GDM1 (cell line): ENCODE measurements at regions not wholly inside any gene's neighbourhood (a gene's known extent, or its start where the extent isn't known, plus 50 kb on each side); places are given as distances from the start of the nearest gene placed in this dataset.
A peak's percentile ranks its signal among the peaks of the same experiment; 100 is the strongest.

Source experiments
- DNase-seq: peaks from one replicate; lab custom pipeline; 2025; lab: John Stamatoyannopoulos, UW

- DNase-seq: no peak
These were observed 188.0 kb upstream of the SASH1 start for GRCh38 chr6:148154668-148155067.

GRCh38 chr6:148155293-148155692 is 187.3 kb upstream of the SASH1 start:
- DNase-seq: no peak

GRCh38 chr6:148157841-148158240 is 184.8 kb upstream of the SASH1 start:
- no peak for DNase-seq

DNA sequence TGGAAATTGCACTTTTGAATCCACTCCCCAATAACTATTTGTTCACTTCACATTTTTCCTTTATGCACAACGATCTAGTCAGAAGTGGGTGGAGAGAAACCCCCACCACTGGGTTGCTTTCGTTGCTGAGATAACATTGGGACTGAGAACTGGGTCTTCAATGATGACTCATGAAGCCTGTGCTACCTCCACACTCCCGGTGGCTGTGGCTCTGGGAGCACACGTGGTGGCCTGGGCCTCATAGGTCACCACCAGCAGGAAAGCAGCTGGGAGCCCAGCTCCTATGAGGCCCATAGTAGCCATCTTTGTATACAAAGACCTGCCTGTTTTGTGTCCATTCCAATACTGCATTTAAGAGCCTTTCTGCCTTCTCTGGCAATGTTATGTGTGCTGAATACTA is 178.0 kb upstream of the SASH1 start:
- no peak for DNase-seq

- no peak for DNase-seq
These were observed 176.2 kb upstream of the SASH1 start for GRCh38 chr6:148166339-148166968.

DNA sequence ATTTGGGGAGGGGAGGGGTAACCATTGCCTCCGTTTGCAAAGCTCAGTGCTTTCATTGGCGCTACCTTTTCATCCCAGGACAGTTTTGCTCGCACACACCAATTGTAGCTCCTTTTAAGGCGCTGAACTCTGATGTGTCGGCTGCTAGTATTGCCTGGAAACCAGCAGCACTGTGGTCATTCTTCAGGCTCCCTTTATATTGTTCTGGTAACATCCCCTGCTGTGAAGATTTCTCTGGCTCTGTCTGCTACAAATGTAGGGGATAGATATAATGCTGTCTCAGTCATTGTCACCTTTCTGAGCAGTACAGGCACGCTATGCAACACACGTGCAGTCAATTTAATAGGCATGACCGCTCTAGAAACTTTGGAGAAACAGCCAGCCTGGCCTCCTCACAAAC is 172.9 kb upstream of the SASH1 start:
- no peak for DNase-seq

DNA sequence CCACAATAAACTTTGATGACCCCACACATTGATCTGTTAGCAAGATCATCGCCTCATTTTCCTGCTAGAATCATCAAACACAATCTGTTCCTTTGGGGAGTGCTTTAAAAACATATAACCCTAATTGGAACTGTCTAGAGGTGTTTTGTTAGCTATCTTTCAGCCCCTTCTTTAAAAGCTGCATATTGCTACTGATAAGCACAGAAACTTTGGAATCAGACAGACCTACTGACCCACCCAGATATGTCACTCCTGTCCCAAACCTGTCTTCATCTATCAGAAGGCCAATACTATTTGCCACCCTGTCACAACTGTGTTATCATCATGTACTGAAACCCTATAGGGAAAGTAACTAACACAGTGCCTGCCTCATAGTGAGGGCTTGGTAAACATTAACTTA is 172.4 kb upstream of the SASH1 start:
- DNase-seq: no peak

DNA sequence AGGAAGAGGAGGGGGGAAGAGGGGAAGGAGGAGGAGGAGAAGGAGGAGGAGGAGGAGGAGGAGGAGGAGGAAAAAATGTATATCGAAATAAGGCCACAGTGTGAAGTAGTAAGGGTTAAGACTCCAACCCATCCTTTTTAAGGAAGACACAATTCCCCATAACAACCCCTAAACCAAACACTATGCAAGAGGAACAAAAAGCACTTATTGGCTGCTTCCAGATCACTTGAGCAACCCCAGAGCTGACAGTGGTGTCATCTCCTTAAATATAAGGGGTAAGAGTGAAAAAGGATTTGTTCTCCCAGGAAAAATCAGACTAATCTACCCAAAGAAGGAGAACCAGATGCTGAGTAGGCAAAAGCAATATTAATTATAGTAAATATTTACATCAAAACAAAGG is 169.1 kb upstream of the SASH1 start:
- DNase-seq: no peak

DNA sequence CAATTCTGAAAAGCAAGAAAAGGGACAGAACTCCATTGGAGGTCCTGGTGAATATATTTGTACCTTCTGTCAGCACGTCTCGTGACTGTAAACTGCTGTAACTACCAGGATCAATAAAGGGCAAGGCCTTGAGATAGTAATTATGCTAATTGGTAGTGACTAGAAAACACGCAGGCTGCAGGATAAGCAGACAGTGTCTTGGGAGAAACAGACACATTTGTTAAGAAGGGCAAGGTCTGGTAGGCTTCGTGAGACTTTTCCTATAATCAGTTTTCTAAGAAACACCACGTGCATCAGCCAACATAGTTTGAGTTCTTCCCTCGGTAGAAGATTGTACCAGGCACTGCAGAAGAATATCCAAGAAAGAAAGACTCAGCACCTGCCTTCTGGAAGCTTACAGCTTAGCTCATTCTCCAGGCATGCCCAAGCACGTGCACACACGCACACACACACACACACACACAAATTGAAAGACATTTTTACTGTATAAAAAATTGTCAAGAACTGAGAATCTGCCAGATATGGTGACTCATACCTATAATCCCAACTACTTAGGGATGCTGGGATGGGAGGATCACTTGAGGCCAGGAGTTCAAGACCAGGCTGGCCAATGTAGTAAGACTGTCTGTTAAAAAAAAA is 167.0 kb upstream of the SASH1 start:
- no peak for DNase-seq

GRCh38 chr6:148177589-148178233 is 164.9 kb upstream of the SASH1 start:
- no peak for DNase-seq

GRCh38 chr6:148179786-148180185 is 162.9 kb upstream of the SASH1 start:
- DNase-seq: no peak

DNA sequence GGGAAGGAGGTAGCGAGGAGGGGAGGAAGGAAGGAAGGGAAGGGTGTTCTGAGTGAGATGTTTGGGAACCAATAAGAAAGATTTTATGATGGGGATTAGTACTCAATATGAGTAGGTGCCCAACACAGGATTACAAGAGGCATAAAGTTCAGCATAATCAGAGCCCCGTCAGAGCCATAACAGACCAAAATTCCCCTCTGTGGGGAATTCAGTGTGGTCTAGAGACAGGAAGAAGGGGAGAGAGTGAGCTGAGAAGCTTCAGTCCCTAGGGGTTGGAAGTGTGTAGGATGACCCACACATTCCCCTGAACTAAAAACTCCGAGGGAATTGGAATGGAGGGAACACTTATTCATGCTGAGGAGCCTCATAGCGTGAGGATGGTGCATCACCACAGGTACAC is 160.3 kb upstream of the SASH1 start:
- DNase-seq: no peak

DNA sequence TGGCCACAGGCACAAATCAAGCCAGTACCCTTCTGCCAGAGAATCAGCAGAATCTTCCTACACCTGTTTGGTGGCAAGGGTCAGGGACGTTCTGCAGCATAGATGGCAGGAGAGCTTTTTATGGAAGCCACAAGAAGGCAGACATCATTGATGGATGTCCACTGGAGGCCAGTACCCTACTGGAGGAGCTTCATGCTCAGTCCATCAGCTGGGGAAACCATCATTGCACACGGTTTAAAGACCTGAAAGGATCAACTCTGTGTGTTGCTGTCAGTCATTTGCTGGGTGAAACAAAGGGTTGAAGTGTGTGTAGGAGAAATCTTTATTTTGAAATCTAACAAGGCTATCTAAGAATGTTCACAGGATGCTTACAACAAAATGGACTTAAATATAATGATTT is 158.9 kb upstream of the SASH1 start:
- DNase-seq: no peak

GRCh38 chr6:148186916-148187315 is 155.7 kb upstream of the SASH1 start:
- DNase-seq: no peak

DNA sequence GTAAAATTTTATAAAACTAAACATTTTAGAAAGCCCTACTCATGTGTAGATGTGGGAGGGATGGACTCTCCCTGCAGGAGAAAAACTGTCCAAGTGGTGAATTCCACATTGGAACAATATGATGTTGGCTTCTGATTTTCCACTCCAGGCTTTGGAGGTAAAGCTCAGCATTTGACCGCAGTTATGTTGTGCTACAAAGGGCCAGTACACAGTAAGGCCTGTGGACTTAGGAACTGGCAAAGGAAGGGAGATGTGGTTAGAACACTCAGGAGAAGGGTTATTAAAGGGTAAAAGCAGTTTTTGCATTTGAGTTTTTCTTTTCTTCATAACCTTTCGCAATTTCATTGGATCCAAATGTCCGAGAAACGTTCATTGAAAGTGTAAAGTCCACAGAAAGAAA is 150.3 kb upstream of the SASH1 start:
- DNase-seq: no peak

DNA sequence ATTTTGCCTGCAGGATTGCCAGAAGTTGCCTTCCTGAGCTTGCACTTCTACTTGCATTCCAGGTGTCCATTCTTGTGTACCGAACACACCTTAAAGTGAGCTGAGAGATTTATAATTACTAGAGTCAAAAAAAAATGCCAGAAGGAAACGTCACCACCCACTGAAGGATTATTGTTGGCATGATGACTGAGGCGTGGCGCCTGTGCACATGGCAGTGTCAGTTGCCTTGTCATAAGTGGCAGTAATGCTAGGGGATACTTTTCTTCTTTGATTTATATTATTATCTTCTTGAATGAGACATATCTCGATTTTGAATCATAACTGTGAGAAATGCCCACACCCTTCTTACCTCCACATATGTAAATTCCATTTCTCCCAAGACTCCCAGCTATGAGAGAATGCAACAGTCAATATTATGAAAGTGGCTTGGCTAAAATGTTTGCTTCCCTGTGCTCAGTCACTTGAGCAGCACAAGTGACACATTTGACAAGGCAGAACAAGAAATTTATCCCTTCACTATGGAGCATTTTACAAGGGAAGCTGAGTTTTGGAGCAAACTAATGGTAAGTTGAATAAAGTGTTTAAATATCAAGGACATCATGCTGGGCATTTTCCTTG is 149.5 kb upstream of the SASH1 start:
- DNase-seq: no peak

DNA sequence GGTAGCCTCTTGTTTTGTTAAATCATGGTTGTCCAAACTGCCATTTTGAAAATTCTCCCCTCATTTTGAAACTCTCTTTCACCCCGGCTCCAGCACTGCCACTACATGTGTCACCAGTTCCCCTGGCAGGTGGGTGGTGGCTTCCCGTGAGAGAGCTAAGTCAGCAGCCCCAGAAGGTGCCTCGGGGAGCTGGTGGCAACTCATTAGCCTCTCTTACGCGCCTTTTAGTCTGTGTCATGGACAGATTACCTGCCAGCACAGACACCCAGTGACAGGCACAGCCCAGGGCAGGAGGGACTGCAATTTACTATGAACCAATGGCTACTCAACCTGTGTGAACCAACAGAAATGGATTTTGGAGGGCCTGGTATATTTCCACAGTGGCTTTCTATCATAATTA is 147.1 kb upstream of the SASH1 start:
- DNase-seq: no peak

DNA sequence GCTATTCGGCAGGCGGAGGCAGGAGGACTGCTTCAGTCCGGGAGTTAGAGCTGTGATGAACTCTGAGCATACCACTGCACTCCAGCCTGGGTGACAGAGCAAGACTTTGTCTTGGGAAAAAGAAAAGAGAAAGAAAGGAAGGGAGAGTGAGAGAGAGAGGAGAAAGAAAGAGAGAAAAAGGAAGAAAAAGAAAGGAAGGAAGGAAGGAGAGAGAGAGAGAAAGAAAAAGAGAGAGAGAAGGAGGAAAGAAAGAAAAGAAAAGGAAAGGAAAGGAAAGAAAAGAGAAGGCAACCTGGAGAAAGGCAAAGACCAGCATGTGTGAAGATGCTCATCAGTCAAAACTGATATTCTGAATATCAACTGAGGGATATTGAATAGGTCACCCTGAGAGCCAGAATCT is 143.1 kb upstream of the SASH1 start:
- DNase-seq: no peak

GRCh38 chr6:148200293-148200692 is 142.3 kb upstream of the SASH1 start:
- no peak for DNase-seq

DNA sequence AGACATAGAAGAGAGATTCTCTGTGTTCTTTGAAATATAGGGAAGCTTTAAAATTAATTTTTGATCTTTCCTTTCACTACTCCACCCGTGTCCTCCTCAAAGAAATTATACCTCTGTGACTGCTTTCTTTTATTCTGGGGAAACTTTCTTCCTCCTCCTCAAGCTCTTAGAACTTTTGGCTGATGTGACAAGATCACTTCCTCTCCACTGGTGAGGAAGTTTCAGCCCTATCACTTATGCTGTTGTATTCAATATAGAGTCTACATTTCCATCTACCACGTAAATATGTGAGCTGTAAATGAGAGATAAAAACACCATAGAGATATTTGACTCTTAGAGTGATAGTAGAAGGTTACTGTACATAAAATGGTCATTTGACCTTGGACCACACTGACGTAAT is 141.9 kb upstream of the SASH1 start:
- no peak for DNase-seq

- no peak for DNase-seq
These were observed 139.2 kb upstream of the SASH1 start for GRCh38 chr6:148203281-148203925.

DNA sequence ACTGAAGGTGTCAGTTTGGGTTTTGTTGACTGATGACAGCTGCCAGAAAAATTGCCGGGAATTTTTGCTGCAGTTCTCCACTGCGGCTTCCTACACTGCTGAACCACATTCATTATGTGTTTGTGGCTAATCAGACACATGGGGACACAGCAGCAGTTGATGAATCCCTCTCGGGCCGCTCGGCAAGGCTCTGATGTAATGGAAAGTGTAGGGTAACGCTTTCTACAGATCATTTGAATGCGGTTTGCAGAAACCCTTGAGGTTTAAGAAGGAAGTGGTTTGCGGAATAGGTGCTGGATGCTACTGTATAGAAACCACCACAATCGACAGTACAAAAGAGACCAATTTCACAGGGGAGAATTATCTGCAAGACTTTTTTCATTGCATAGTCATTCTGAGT is 138.7 kb upstream of the SASH1 start:
- DNase-seq: peak; percentile 37

GRCh38 chr6:148208298-148208697 is 134.3 kb upstream of the SASH1 start:
- DNase-seq: no peak
